Kasumi-1 (cell line): ENCODE measurements at regions not wholly inside any gene's neighbourhood (a gene's known extent, or its start where the extent isn't known, plus 50 kb on each side); places are given as distances from the start of the nearest gene placed in this dataset.
A peak's percentile ranks its signal among the peaks of the same experiment; 100 is the strongest.

ENCODE experiments used
- DNase-seq, 2 experiments: peaks; one replicate each; lab custom pipeline; 2025; lab: John Stamatoyannopoulos, UW

GRCh38 chr11:134644476-134645456 is 232.7 kb upstream of the B3GAT1 start:
- no peak for DNase-seq

- DNase-seq: no peak
Observed at GRCh38 chr11:134643115-134644012, 231.3 kb upstream of the B3GAT1 start.

- no peak for DNase-seq
Observed at GRCh38 chr11:134642206-134642605, 230.2 kb upstream of the B3GAT1 start.

- no peak for DNase-seq
Observed at GRCh38 chr11:134640971-134641968, 229.2 kb upstream of the B3GAT1 start.

- no peak for DNase-seq
Observed at GRCh38 chr11:134640536-134640935, 228.5 kb upstream of the B3GAT1 start.

- no peak for DNase-seq
Observed at GRCh38 chr11:134639586-134640330, 227.7 kb upstream of the B3GAT1 start.

- no peak for DNase-seq
Observed at GRCh38 chr11:134638796-134639430, 226.9 kb upstream of the B3GAT1 start.

- no peak for DNase-seq
Observed at GRCh38 chr11:134637091-134638015, 225.3 kb upstream of the B3GAT1 start.

- DNase-seq: no peak
Observed at GRCh38 chr11:134636071-134636470, 224.0 kb upstream of the B3GAT1 start.

- peak in 1 of 2 experiments; percentile 1 for DNase-seq
Observed at GRCh38 chr11:134634897-134635831, 223.1 kb upstream of the B3GAT1 start.

- no peak for DNase-seq
Observed at GRCh38 chr11:134633276-134633675, 221.2 kb upstream of the B3GAT1 start.

- no peak for DNase-seq
Observed at GRCh38 chr11:134632347-134633119, 220.5 kb upstream of the B3GAT1 start.

- DNase-seq: no peak
Observed at GRCh38 chr11:134630861-134631260, 218.8 kb upstream of the B3GAT1 start.

- DNase-seq: no peak
Observed at GRCh38 chr11:134628426-134628825, 216.4 kb upstream of the B3GAT1 start.

GRCh38 chr11:134626032-134626431 is 214.0 kb upstream of the B3GAT1 start:
- DNase-seq: no peak

- DNase-seq: no peak
Observed at GRCh38 chr11:134625631-134626030, 213.6 kb upstream of the B3GAT1 start.

GRCh38 chr11:134625151-134625550 is 213.1 kb upstream of the B3GAT1 start:
- DNase-seq: no peak
